ENCODE measurements at regions not wholly inside any gene's neighbourhood (a gene's known extent, or its start where the extent isn't known, plus 50 kb on each side); places are given as distances from the start of the nearest gene placed in this dataset.

DNA sequence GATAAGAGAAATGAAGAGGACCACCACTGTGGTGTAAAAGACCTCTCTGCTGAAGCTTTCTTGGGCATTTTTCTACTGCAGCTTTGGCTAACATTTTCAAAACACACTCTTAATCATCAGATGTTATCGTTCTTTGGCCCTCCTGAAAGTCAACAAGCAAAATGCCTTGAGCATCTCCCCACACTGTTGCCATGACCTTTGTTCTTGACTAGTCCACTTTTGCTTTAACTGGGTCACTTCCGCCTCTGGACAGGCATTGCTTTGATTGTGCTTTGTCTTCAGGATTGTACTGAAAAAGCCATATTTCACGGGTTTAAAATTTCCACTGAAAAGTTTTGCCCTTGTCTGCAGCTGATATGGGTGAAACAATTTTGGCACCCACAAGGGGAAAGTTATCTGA, 107.8 kb upstream of the CXCL12 start:
- H3K27me3 Mint-ChIP-seq (ENCODE audit: low read depth) = no peaks in the 10 kb centered on the region
- H3K27ac Mint-ChIP-seq = no peak overlapping the region
- intact Hi-C loops (cut with micrococcal nuclease) = no loop called here
- no peak overlapping the region for H3K4me3 Mint-ChIP-seq (ENCODE audit: low read depth)
- peaks cover 23% of the 10 kb centered on the region for H3K9me3 Mint-ChIP-seq
- H3K36me3 Mint-ChIP-seq (ENCODE audit: low read depth) = no peaks in the 10 kb centered on the region
- DNase-seq (ENCODE audit: low spot score) = no peak
- H3K4me1 Mint-ChIP-seq (ENCODE audit: low read depth) = no peaks in the 10 kb centered on the region

DNA sequence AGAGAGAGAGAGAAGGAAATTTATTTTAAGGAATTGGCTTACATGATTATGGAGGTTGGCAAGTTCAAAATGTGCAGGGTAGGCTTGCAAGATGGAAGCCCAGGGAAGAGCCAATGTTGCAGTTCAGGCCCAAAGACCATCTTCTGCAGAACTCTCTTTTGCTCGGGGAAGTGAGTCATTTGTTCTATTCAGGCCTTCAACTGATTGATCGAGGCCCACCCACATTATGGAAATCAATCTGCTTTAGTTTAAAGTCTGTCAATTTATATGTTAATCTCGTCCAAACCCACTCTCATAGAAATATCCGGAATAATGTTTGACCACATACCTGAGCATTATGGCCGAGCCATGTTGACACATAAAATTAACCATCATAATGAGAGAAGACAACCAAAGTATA, 113.3 kb upstream of the CXCL12 start:
- no peak for DNase-seq (ENCODE audit: low spot score)
- no peak overlapping the region for H3K4me3 Mint-ChIP-seq (ENCODE audit: low read depth)
- no peaks in the 10 kb centered on the region for H3K9me3 Mint-ChIP-seq
- intact Hi-C loops (cut with micrococcal nuclease) = no loop called here
- no peaks in the 10 kb centered on the region for H3K4me1 Mint-ChIP-seq (ENCODE audit: low read depth)
- H3K27ac Mint-ChIP-seq = no peak overlapping the region
- no peaks in the 10 kb centered on the region for H3K36me3 Mint-ChIP-seq (ENCODE audit: low read depth)
- no peaks in the 10 kb centered on the region for H3K27me3 Mint-ChIP-seq (ENCODE audit: low read depth)

DNA sequence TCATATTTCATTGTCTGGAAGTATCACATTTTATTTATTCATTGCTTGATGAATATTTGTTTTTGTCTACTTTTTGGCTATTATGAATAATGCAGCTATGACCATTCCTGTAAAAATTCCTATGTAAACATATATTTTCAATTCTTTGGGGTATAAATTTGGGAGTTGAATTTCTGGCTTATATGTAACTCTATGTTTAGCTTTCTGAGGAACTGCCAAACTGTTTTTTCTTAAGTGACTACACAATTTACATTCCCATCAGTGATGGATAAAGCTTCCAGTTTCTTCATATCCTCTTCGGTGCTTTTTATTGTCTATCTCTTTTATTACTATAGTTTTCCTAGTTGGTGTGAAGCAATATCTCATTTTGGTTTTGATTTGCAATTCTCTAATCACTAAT, 115.6 kb upstream of the CXCL12 start:
- Mint-ChIP-seq H3K27me3 (ENCODE audit: low read depth) (no peaks in the 10 kb centered on the region), H3K36me3 (ENCODE audit: low read depth) (no peaks in the 10 kb centered on the region), H3K27ac (no peak overlapping the region), H3K9me3 (no peaks in the 10 kb centered on the region), H3K4me3 (ENCODE audit: low read depth) (no peak overlapping the region), H3K4me1 (ENCODE audit: low read depth) (no peaks in the 10 kb centered on the region)
- intact Hi-C loops (cut with micrococcal nuclease) = no loop called here
- no peak for DNase-seq (ENCODE audit: low spot score)

DNA sequence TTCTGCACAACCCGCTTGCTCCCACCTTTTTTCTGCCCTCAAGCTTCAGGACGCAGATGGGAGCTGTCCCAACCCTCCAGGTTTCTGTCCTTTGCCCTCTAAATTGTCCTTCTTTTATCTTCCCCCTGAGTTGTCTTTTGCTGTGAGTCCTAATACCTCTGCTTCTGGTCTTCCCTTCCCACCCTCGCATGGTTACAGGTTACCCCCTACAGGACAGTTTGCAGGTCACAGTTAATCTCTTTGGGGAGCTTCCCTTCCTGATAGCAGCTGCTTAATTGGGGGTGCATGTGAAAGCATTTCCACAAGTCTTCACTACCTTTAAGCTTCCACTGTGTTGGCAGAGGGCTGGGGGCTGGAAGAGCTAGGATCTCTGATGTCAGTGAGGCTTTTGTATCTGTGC, 121.5 kb upstream of the CXCL12 start:
- H3K27ac Mint-ChIP-seq = no peak overlapping the region
- H3K4me1 Mint-ChIP-seq (ENCODE audit: low read depth) = no peaks in the 10 kb centered on the region
- no peak for DNase-seq (ENCODE audit: low spot score)
- no peaks in the 10 kb centered on the region for H3K36me3 Mint-ChIP-seq (ENCODE audit: low read depth)
- intact Hi-C loops (cut with micrococcal nuclease) = no loop called here
- H3K4me3 Mint-ChIP-seq (ENCODE audit: low read depth) = no peak overlapping the region
- no peaks in the 10 kb centered on the region for H3K9me3 Mint-ChIP-seq
- no peaks in the 10 kb centered on the region for H3K27me3 Mint-ChIP-seq (ENCODE audit: low read depth)

DNA sequence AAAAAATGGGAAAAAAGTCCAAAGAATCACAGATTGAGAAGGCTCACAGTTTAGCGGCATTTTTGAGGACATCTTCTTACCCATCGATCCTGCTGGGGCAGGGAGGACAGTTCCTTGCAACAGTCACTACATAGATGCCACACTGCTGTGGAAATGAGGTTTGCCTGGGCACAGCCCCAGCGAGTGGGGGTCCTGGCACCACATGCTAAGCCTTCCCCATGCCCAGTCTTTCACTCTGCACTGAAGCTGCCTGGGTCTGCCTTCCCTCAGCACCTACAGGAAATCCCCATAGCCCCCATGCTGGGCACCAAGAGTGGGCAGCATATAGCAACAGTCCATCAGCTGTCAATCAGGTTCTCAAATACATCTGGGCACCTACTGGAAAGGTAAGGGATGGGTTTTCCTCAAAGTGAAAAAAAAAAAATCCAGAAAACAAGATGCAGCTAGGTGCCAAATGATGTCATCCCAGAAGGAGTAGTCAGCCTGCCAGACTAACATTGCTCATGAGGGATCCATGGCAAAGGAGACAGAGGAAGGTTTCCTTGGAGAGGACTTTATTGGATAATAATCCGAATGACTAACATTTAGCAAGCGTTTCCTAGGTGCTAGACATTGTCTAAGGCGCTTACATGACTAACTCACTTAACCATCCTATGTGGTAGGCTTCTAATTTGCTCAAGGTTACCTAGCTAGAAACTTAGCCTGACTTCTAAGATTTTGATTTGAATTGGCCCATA, 125.7 kb upstream of the CXCL12 start:
- Mint-ChIP-seq H3K9me3 (no peaks in the 10 kb centered on the region), H3K36me3 (ENCODE audit: low read depth) (no peaks in the 10 kb centered on the region), H3K27me3 (ENCODE audit: low read depth) (no peaks in the 10 kb centered on the region), H3K4me1 (ENCODE audit: low read depth) (no peaks in the 10 kb centered on the region), H3K27ac (no peak overlapping the region), H3K4me3 (ENCODE audit: low read depth) (no peak overlapping the region)
- DNase-seq (ENCODE audit: low spot score) = no peak
- intact Hi-C loops (cut with micrococcal nuclease) = no loop called here

DNA sequence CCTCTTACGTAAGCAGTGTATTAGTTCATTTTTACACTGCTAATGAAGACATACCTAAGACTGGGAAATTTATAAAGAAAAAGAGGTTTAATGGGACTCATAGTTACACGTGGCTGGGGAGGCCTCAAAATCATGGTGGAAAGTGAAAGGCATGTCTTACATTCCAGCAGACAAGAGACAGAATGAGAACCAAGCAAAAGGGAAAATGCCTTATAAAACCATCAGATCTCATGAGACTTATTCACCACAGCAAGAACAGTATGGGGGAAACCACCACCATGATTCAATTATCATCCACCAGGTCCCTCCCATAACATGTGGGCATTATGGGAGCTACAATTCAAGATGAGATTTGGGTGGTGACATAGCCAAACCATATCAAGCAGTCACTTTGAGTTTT, 126.3 kb upstream of the CXCL12 start:
- DNase-seq (ENCODE audit: low spot score) = no peak
- Mint-ChIP-seq H3K4me3 (ENCODE audit: low read depth) (no peak overlapping the region), H3K36me3 (ENCODE audit: low read depth) (no peaks in the 10 kb centered on the region), H3K4me1 (ENCODE audit: low read depth) (no peaks in the 10 kb centered on the region), H3K27me3 (ENCODE audit: low read depth) (no peaks in the 10 kb centered on the region), H3K27ac (no peak overlapping the region), H3K9me3 (no peaks in the 10 kb centered on the region)
- intact Hi-C loops (cut with micrococcal nuclease) = no loop called here

DNA sequence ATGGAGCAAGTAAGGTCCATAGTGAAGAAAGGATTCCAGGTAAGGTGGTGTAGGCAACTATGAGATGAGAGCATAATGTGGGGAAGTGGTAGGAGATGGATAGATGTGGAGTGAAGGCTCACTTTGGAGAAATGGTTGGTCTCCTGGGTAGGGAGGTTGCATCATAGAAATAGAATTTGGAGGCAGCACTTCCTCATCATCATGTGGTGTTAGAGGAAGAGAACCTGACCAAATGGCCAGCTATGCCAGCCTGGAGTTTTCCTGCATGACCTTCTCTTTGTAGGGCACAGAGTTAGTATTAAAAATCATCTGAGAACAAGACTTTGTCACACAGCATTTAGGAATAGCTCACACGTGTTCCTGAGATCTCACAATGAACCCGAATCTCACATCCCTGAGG, 126.7 kb upstream of the CXCL12 start:
- H3K4me1 Mint-ChIP-seq (ENCODE audit: low read depth) = no peaks in the 10 kb centered on the region
- intact Hi-C loops (cut with micrococcal nuclease) = no loop called here
- no peaks in the 10 kb centered on the region for H3K27me3 Mint-ChIP-seq (ENCODE audit: low read depth)
- H3K27ac Mint-ChIP-seq = no peak overlapping the region
- H3K9me3 Mint-ChIP-seq = no peaks in the 10 kb centered on the region
- H3K4me3 Mint-ChIP-seq (ENCODE audit: low read depth) = no peak overlapping the region
- H3K36me3 Mint-ChIP-seq (ENCODE audit: low read depth) = no peaks in the 10 kb centered on the region
- no peak for DNase-seq (ENCODE audit: low spot score)

DNA sequence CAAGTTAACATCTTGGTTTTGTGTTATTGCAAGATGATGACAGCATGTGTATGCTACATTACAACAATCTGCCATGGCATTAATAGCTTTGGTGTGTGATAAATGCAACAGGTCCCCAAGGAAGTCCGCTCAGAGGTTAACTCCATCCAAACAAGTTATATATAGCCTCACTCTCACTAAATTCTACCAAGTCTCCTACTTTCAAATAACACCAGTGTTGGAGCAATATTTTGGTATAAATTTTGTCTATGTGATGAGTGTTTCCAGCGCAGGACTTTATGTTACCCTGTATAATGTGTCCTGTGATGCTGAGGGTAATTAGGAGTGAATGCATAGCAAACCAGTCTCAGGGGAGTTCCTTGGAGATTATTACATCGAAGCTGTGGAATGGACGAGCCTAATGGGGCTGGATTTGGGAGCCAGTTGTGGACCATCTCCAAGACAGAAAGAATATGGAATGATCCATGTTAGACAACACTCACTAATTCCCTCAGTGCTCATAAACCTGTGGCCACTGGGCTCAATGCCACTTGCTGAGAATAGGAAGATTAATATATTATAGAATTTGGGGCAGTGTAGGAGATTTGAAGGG, 127.6 kb upstream of the CXCL12 start:
- no peaks in the 10 kb centered on the region for H3K9me3 Mint-ChIP-seq
- H3K36me3 Mint-ChIP-seq (ENCODE audit: low read depth) = no peaks in the 10 kb centered on the region
- H3K27ac Mint-ChIP-seq = no peak overlapping the region
- intact Hi-C loops (cut with micrococcal nuclease) = no loop called here
- no peak overlapping the region for H3K4me3 Mint-ChIP-seq (ENCODE audit: low read depth)
- no peaks in the 10 kb centered on the region for H3K27me3 Mint-ChIP-seq (ENCODE audit: low read depth)
- H3K4me1 Mint-ChIP-seq (ENCODE audit: low read depth) = no peaks in the 10 kb centered on the region
- no peak for DNase-seq (ENCODE audit: low spot score)

DNA sequence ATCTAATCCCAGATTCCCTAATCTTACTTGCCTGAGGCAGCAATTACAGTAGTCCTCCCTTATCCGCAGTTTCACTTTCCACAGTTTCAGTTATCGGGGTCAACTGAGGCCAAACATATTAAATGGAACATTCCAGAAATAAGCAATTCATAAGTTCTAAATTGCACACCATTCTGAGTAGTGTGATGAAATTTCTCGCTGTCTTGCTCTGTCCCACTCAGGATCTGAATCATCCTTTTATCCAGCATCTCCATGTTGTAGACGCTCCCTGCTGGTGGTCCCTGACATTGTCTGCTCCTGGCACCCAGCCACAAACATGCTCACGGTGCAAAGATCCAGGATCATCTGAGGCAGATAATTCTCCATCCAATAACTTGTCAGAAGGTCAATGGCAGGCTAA, 128.7 kb upstream of the CXCL12 start:
- DNase-seq (ENCODE audit: low spot score) = no peak
- intact Hi-C loops (cut with micrococcal nuclease) = no loop called here
- H3K4me1 Mint-ChIP-seq (ENCODE audit: low read depth) = no peaks in the 10 kb centered on the region
- H3K9me3 Mint-ChIP-seq = no peaks in the 10 kb centered on the region
- no peak overlapping the region for H3K27ac Mint-ChIP-seq
- no peaks in the 10 kb centered on the region for H3K36me3 Mint-ChIP-seq (ENCODE audit: low read depth)
- no peaks in the 10 kb centered on the region for H3K27me3 Mint-ChIP-seq (ENCODE audit: low read depth)
- H3K4me3 Mint-ChIP-seq (ENCODE audit: low read depth) = no peak overlapping the region

DNA sequence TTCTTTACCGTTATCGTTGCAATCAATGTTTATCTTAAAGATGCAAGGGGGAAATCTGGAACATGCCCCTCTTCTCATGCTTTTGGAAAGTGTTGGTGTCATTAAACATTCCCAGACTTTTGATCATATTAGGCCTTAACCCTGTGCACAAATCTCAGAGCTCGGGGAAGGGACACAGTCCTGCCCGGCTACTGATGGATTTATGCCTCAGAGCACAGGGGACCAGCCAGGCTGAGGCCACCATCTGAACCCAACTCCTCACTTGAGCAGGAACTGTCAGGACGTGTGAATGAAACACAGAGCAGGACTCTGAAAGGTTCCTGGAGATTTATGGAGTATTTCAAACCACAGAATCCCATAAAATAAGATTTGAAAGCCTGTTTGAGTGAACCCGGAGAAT, 132.0 kb upstream of the CXCL12 start:
- no peaks in the 10 kb centered on the region for H3K27me3 Mint-ChIP-seq (ENCODE audit: low read depth)
- no peaks in the 10 kb centered on the region for H3K4me1 Mint-ChIP-seq (ENCODE audit: low read depth)
- no peak overlapping the region for H3K27ac Mint-ChIP-seq
- intact Hi-C loops (cut with micrococcal nuclease) = no loop called here
- no peak overlapping the region for H3K4me3 Mint-ChIP-seq (ENCODE audit: low read depth)
- DNase-seq (ENCODE audit: low spot score) = no peak
- no peaks in the 10 kb centered on the region for H3K9me3 Mint-ChIP-seq
- H3K36me3 Mint-ChIP-seq (ENCODE audit: low read depth) = no peaks in the 10 kb centered on the region

DNA sequence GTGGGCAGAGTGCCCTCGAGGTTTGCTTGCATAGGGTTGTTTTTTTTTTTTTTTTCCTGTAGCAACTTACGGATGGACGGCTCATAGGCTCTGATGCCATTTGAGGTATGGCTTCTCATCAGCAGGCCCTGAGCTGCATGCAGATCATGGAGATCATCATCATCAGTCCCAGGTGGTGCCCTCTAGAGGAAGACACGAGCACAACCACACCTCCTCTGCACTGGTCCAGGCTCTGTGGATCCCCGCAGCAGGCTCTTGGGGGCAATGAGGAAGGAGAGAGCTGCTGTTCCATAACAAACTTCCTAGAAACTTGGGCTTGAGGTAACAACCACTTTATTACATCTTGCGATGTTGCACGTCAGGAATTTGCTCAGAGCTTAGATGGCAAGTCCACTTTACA, 132.7 kb upstream of the CXCL12 start:
- no peaks in the 10 kb centered on the region for H3K9me3 Mint-ChIP-seq
- H3K4me1 Mint-ChIP-seq (ENCODE audit: low read depth) = no peaks in the 10 kb centered on the region
- intact Hi-C loops (cut with micrococcal nuclease) = no loop called here
- DNase-seq (ENCODE audit: low spot score) = no peak
- no peak overlapping the region for H3K27ac Mint-ChIP-seq
- H3K27me3 Mint-ChIP-seq (ENCODE audit: low read depth) = no peaks in the 10 kb centered on the region
- H3K4me3 Mint-ChIP-seq (ENCODE audit: low read depth) = no peak overlapping the region
- H3K36me3 Mint-ChIP-seq (ENCODE audit: low read depth) = no peaks in the 10 kb centered on the region

DNA sequence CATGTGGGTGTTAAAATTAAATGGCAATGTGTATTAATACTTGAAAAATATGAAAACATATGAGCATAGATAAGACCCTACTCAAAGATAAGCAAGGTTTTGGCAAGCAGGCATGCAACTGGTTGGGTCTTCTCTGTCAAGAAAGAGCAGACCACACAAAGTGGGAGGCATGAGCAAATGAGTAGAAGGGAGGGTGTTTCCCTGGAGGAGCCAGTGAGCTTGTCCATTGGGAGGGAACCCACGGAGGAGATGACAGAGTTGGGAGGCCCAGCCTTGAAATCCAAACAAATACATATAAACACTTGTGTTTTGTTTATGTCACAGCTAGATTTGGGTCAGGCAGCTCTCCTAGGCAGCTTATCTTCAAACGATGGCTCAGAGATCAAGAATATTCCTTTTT, 134.5 kb upstream of the CXCL12 start:
- H3K27ac Mint-ChIP-seq = no peak overlapping the region
- H3K4me1 Mint-ChIP-seq (ENCODE audit: low read depth) = no peaks in the 10 kb centered on the region
- no peak for DNase-seq (ENCODE audit: low spot score)
- no peak overlapping the region for H3K4me3 Mint-ChIP-seq (ENCODE audit: low read depth)
- H3K9me3 Mint-ChIP-seq = peaks cover 4% of the 10 kb centered on the region
- no peaks in the 10 kb centered on the region for H3K36me3 Mint-ChIP-seq (ENCODE audit: low read depth)
- intact Hi-C loops (cut with micrococcal nuclease) = no loop called here
- no peaks in the 10 kb centered on the region for H3K27me3 Mint-ChIP-seq (ENCODE audit: low read depth)

DNA sequence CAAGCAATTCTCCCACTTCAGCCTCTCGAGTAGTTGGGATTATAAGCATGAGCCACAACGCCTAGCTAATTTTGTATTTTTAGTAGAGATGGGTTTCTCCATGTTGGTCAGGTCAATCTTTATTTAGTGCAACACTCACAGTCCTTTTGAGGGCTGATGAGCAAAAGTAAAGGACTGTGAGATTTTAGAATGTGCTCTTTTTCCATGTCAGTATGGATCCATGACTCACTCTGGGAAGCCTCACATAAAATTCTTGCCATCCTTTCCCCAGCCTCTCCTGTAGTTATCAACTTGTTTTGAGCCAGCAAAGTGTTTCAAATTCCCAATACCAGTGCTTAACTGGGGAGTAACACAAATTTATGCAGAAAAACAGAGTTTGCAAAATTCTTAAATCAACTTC, 135.8 kb upstream of the CXCL12 start:
- Mint-ChIP-seq H3K27ac (no peak overlapping the region), H3K36me3 (ENCODE audit: low read depth) (no peaks in the 10 kb centered on the region), H3K4me3 (ENCODE audit: low read depth) (no peak overlapping the region), H3K9me3 (peaks cover 8% of the 10 kb centered on the region), H3K27me3 (ENCODE audit: low read depth) (no peaks in the 10 kb centered on the region), H3K4me1 (ENCODE audit: low read depth) (no peaks in the 10 kb centered on the region)
- intact Hi-C loops (cut with micrococcal nuclease) = no loop called here
- DNase-seq (ENCODE audit: low spot score) = no peak

DNA sequence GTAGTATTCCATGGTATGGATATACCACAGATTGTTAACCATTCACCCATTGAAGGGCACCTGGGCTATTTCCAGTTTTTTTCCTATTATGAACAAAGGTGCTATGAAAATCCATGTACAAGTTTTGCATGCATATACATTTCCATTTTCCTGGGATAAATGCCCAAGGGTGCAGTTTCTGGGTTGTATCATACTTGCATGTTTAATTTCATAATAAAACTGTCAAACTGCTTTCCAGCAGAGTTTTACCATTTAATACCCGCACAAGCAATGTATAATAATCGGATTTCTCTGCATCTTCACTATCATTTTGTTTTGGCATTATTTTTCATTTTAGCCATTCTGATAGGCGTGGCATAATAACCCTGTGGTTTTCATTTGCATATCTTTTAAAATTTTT, 154.3 kb upstream of the CXCL12 start:
- Mint-ChIP-seq H3K4me3 (ENCODE audit: low read depth) (no peak overlapping the region), H3K9me3 (peaks cover 4% of the 10 kb centered on the region), H3K27ac (no peak overlapping the region), H3K36me3 (ENCODE audit: low read depth) (no peaks in the 10 kb centered on the region), H3K27me3 (ENCODE audit: low read depth) (no peaks in the 10 kb centered on the region), H3K4me1 (ENCODE audit: low read depth) (no peaks in the 10 kb centered on the region)
- intact Hi-C loops (cut with micrococcal nuclease) = no loop called here
- DNase-seq (ENCODE audit: low spot score) = no peak
